ENCODE measurements at regions not wholly inside any gene's neighbourhood (a gene's known extent, or its start where the extent isn't known, plus 50 kb on each side); places are given as distances from the start of the nearest gene placed in this dataset.

DNA sequence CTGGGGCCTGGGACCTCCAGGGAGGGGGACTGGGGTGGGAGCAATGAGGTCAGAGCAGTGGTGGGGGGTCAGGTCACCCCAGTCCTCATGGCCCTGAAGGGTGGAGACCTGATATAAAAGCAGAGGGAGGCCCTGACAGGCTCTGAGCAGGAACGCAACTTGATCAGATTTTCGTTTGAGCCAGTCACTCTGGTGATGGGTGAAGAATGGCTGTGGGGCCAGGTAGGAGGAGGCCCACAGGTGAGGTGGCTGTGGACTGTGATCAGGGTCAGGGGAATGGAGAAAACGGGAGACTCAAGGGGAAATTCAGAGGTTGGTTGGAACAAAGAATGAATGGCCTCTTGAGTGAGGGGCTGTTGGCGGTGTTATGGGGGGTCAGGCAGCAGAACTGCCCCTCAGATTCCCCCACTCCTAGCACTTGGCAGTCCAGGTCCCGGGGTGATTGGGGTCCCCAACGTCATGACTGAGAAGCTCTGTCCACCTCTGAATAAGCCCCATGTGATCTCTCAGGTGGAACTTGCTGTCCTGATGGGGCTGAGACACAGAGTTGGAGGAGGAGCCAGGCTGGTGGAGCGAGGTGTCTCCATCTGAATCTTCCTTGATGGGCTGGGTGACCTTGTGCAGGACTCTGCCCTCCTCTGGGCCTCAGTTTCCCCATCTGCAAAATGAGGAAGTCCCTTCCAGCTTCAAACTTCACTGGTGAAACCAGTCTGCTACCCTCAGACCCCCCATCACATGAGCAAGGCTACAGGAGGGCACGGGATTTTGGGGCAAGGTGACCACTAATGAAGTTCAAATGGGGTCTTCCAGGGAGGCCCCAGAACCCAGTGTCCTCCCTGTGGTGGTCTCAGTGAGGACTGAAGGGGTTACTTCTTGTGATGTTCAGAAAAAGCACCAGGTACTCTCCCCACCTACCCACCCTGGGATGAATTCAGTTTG lies 683.0 kb downstream of the MATN1 start (continued):
- TF ChIP-seq, protein P1, sequence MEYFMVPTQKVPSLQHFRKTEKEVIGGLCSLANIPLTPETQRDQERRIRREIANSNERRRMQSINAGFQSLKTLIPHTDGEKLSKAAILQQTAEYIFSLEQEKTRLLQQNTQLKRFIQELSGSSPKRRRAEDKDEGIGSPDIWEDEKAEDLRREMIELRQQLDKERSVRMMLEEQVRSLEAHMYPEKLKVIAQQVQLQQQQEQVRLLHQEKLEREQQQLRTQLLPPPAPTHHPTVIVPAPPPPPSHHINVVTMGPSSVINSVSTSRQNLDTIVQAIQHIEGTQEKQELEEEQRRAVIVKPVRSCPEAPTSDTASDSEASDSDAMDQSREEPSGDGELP (IDR thresholded peaks at IDR 0.05; ENCODE audit: borderline replicate concordance, low read depth): no peak
- TF ChIP-seq FOXC1 (CRISPR knock-in tag; IDR thresholded peaks at IDR 0.05; ENCODE audit: borderline replicate concordance): no peak
- no peak for TF ChIP-seq TBL1XR1 (IDR thresholded peaks at IDR 0.05; ENCODE audit: borderline replicate concordance, low read length, partially characterized antibody)
- no peak for TF ChIP-seq MATR3 (CRISPR knock-in tag; IDR thresholded peaks at IDR 0.05)
- no peak for TF ChIP-seq TSC22D2 (CRISPR knock-in tag; IDR thresholded peaks at IDR 0.05; ENCODE audit: borderline replicate concordance)

DNA sequence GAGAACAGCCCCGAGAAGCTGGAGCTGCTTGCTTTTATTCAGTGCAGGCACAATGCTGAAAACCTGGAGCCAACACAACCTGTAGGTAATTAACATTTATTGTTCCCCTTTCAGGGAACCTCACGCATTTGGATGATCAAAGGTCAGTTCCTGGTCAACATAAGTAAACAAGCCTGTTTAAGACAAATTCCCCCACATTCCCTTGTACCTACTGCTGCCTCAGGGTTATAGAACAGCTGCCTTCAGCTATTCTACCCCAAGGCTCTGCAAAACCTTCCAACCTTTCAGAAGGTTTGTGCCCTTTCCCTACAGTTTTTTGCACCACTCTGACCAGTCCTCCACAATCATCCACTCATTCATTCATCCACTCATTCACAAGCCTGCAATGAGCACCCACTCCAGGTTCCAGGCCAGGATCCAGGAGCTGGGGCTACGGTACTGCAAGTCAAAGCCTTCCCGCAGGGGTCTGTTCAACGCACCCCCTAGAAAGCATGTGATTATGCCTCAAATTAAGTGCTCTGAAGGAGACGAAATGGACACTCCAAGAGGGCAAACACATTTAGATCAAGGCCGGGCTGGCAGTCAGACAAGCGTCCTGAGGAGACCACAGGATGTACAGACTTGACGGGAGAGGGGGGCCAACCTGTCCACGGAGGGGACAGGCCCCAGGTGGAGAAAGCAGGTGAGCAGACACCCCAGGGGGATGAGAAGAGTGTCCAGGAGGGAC lies 683.9 kb downstream of the MATN1 start:
- Histone ChIP-seq H3K36me3 (replicated peaks in 1 of 2; ENCODE audit: control insufficient read depth in 1 of 2, insufficient read depth in 2 of 2, low read length in 2 of 2) (no peaks in the 10 kb centered on the region), H3K4me2 (ENCODE audit: low read depth, low read length) (no peak overlapping the region), H3K27ac (ENCODE audit: extremely low read length, insufficient read depth, low read length) (no peak overlapping the region), H3K9me3 (ENCODE audit: low read length) (no peaks in the 10 kb centered on the region), H2AFZ (ENCODE audit: low read length) (no peak overlapping the region), H3K4me3 (replicated peaks in 1 of 3; ENCODE audit: insufficient read depth in 1 of 3, low read depth in 2 of 3, low read length in 3 of 3) (no peak overlapping the region), H3K27me3 (ENCODE audit: control insufficient read depth in 1 of 2, insufficient read depth in 2 of 2, low read length in 2 of 2) (no peaks in the 10 kb centered on the region), H3K4me1 (ENCODE audit: insufficient read depth, low read length) (peaks cover 9% of the 10 kb centered on the region), H3K9ac (ENCODE audit: insufficient read depth, low read depth, low read length) (no peak overlapping the region), H3K79me2 (ENCODE audit: insufficient read depth, low read length) (no peaks in the 10 kb centered on the region), H4K20me1 (ENCODE audit: insufficient read depth, low read length) (no peaks in the 10 kb centered on the region)
- ATAC-seq (no peak), FAIRE-seq (no peak), DNase-seq (ENCODE audit: low spot score) (peak; percentile 9)
- BruUV-seq (replicated peaks): no TSS peak
- POLR2A ChIA-PET: no interaction called here
- 51% methylated on average over 9 of the region's 10 CpGs for whole genome bisulfite sequencing (ENCODE audit: low lambda C conversion rate)
- in situ Hi-C loops (cut with HindIII; ENCODE audit: extremely low pct_ligation_motif_present, low pct_unique_long_range_greater_than_20kb) (no loop called here), intact Hi-C loops (cut with micrococcal nuclease; ENCODE audit: unreplicated experiment) (no loop called here)
- TF ChIP-seq NRL (CRISPR knock-in tag; IDR thresholded peaks at IDR 0.05; ENCODE audit: borderline replicate concordance): no peak
- 0 out of 2 replicates have a peak, but pooled peaks have one; percentile 17 for TF ChIP-seq FOXA3 (CRISPR knock-in tag; IDR thresholded peaks at IDR 0.05)
- TF ChIP-seq MTA3 (CRISPR knock-in tag; IDR thresholded peaks at IDR 0.05): no peak
- TF ChIP-seq, protein P2, sequence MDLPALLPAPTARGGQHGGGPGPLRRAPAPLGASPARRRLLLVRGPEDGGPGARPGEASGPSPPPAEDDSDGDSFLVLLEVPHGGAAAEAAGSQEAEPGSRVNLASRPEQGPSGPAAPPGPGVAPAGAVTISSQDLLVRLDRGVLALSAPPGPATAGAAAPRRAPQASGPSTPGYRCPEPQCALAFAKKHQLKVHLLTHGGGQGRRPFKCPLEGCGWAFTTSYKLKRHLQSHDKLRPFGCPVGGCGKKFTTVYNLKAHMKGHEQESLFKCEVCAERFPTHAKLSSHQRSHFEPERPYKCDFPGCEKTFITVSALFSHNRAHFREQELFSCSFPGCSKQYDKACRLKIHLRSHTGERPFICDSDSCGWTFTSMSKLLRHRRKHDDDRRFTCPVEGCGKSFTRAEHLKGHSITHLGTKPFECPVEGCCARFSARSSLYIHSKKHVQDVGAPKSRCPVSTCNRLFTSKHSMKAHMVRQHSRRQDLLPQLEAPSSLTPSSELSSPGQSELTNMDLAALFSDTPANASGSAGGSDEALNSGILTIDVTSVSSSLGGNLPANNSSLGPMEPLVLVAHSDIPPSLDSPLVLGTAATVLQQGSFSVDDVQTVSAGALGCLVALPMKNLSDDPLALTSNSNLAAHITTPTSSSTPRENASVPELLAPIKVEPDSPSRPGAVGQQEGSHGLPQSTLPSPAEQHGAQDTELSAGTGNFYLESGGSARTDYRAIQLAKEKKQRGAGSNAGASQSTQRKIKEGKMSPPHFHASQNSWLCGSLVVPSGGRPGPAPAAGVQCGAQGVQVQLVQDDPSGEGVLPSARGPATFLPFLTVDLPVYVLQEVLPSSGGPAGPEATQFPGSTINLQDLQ (CRISPR knock-in tag; IDR thresholded peaks at IDR 0.05): no peak
- no peak for TF ChIP-seq ZSCAN25 (CRISPR knock-in tag; IDR thresholded peaks at IDR 0.05)
- no peak for TF ChIP-seq FOSL2 (CRISPR knock-in tag; IDR thresholded peaks at IDR 0.05)
- TF ChIP-seq ZNF75D (CRISPR knock-in tag; IDR thresholded peaks at IDR 0.05; ENCODE audit: borderline replicate concordance): no peak
- CTCF ChIA-PET (ENCODE audit: low intra/inter-chr PET ratio, low total read pairs): no interaction called here
